Osteocyte (in vitro differentiated cells): ENCODE measurements at regions not wholly inside any gene's neighbourhood (a gene's known extent, or its start where the extent isn't known, plus 50 kb on each side); places are given as distances from the start of the nearest gene placed in this dataset.

Experiments used
- DNase-seq: peaks from one replicate; pipeline ENCODE4 v3.0.0; 2021; ENCODE audit warnings: mixed read lengths; ENCODE audit not compliant: unreplicated experiment; ENCODE audit errors: extremely low spot score
- H3K27ac Mint-ChIP-seq: one replicate; pipeline ENCODE4 v1.8.0; 2021; ENCODE audit warnings: mild to moderate bottlenecking, mixed read lengths; ENCODE audit not compliant: unreplicated experiment
- H3K27me3 Mint-ChIP-seq: one replicate; pipeline ENCODE4 v1.8.0; 2021; ENCODE audit warnings: mixed read lengths; ENCODE audit not compliant: unreplicated experiment
- H3K36me3 Mint-ChIP-seq: one replicate; pipeline ENCODE4 v1.8.0; 2021; ENCODE audit warnings: mixed read lengths; ENCODE audit not compliant: unreplicated experiment
- H3K4me1 Mint-ChIP-seq: one replicate; pipeline ENCODE4 v1.8.0; 2021; ENCODE audit warnings: mixed read lengths; ENCODE audit not compliant: unreplicated experiment
- H3K4me3 Mint-ChIP-seq: one replicate; pipeline ENCODE4 v1.8.0; 2021; ENCODE audit warnings: mild to moderate bottlenecking, moderate library complexity, mixed read lengths; ENCODE audit not compliant: unreplicated experiment
- H3K9me3 Mint-ChIP-seq: one replicate; pipeline ENCODE4 v1.8.0; 2021; ENCODE audit warnings: mixed read lengths; ENCODE audit not compliant: unreplicated experiment
- CTCF ChIP-seq: fragments of 200-600 bp; sonication (generic); IDR thresholded peaks from 2 replicates; pipeline ENCODE4 v1.5.0; 2021; ENCODE audit warnings: antibody characterized with exemption, mild to moderate bottlenecking, moderate library complexity

GRCh38 chr6:126091466-126091865 lies 105.1 kb downstream of the TRMT11 start:
- no peak overlapping the region for H3K27ac Mint-ChIP-seq
- no peak overlapping the region for H3K4me3 Mint-ChIP-seq
- H3K27me3 Mint-ChIP-seq = no peaks in the 10 kb centered on the region
- no peak for DNase-seq
- H3K9me3 Mint-ChIP-seq = no peaks in the 10 kb centered on the region
- peaks cover 2% of the 10 kb centered on the region for H3K36me3 Mint-ChIP-seq
- no peak for TF ChIP-seq CTCF
- no peaks in the 10 kb centered on the region for H3K4me1 Mint-ChIP-seq

GRCh38 chr6:126093108-126093507 lies 106.8 kb downstream of the TRMT11 start:
- no peaks in the 10 kb centered on the region for H3K27me3 Mint-ChIP-seq
- no peaks in the 10 kb centered on the region for H3K9me3 Mint-ChIP-seq
- H3K27ac Mint-ChIP-seq = no peak overlapping the region
- DNase-seq = no peak
- peaks cover 2% of the 10 kb centered on the region for H3K36me3 Mint-ChIP-seq
- H3K4me1 Mint-ChIP-seq = no peaks in the 10 kb centered on the region
- TF ChIP-seq CTCF = no peak
- no peak overlapping the region for H3K4me3 Mint-ChIP-seq

- no peaks in the 10 kb centered on the region for H3K4me1 Mint-ChIP-seq
- no peak for TF ChIP-seq CTCF
- DNase-seq = no peak
- H3K27me3 Mint-ChIP-seq = no peaks in the 10 kb centered on the region
- no peak overlapping the region for H3K27ac Mint-ChIP-seq
- peaks cover 2% of the 10 kb centered on the region for H3K36me3 Mint-ChIP-seq
- no peaks in the 10 kb centered on the region for H3K9me3 Mint-ChIP-seq
- H3K4me3 Mint-ChIP-seq = no peak overlapping the region
Measured at GRCh38 chr6:126094411-126094810, 108.1 kb downstream of the TRMT11 start.

- Mint-ChIP-seq H3K4me1 (no peaks in the 10 kb centered on the region), H3K27me3 (no peaks in the 10 kb centered on the region), H3K36me3 (no peaks in the 10 kb centered on the region), H3K9me3 (peaks cover 5% of the 10 kb centered on the region), H3K27ac (no peak overlapping the region), H3K4me3 (no peak overlapping the region)
- no peak for TF ChIP-seq CTCF
- no peak for DNase-seq
Measured at GRCh38 chr6:126100386-126100785, 114.0 kb downstream of the TRMT11 start.

GRCh38 chr6:126102358-126102757 lies 116.0 kb downstream of the TRMT11 start:
- Mint-ChIP-seq H3K4me1 (no peaks in the 10 kb centered on the region), H3K9me3 (peaks cover 5% of the 10 kb centered on the region), H3K36me3 (no peaks in the 10 kb centered on the region), H3K4me3 (no peak overlapping the region), H3K27me3 (no peaks in the 10 kb centered on the region), H3K27ac (no peak overlapping the region)
- DNase-seq = no peak
- TF ChIP-seq CTCF = no peak
